ENCODE measurements at regions not wholly inside any gene's neighbourhood (a gene's known extent, or its start where the extent isn't known, plus 50 kb on each side); places are given as distances from the start of the nearest gene placed in this dataset.
A peak's percentile ranks its signal among the peaks of the same experiment; 100 is the strongest.

DNA sequence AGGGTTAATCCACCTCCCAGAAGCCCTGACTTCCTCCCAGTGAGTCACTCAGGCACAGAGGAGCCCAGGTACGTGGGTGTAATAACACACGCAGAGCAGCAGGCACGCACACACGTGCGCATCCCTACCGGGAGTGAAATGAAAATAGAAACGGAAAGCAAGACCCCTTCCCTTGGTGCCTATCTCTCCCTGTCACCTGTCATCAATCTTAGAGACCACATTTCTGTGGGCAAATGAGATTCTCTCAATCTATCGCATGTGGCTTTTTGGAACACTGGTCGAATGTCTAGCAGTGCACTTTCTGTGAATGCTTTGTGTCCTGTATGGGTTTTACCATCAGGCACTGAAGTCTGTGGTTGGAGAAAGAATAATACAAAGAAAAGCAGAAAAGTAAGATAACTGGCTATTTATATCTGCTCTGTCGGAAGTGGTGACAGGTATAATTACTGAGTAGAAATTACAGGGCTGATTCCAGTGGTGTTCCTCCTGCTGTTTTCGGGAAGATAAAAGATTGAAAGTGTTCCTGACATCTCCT is 137.7 kb upstream of the GRIA1 start:
- Histone ChIP-seq H3K36me3 (ENCODE audit: control insufficient read depth in 1 of 2, insufficient read depth in 2 of 2, low read length in 2 of 2) (no peaks in the 10 kb centered on the region), H3K27me3 (ENCODE audit: insufficient read depth, low read length) (no peaks in the 10 kb centered on the region; the same call in 1 of the 2 replicates), H3K9me2 (ENCODE audit: insufficient read depth) (no peaks in the 10 kb centered on the region), H2AFZ (ENCODE audit: low read depth, low read length, poor library complexity, severe bottlenecking) (peak overlapping the region; percentile 17), H3K9ac (ENCODE audit: low read length) (no peak overlapping the region), H3K4me1 (ENCODE audit: control insufficient read depth in 1 of 2, insufficient read depth in 2 of 2, low read length in 2 of 2) (peaks cover 0 to 14% of the 10 kb centered on the region in 2 experiments; a peak in 2 of 4 replicates), H3K4me3 (replicated peaks in 1 of 2; ENCODE audit: low read depth in 1 of 2, low read length in 2 of 2) (peak overlapping the region in 1 of 2 experiments; percentile 31; a peak in 2 of 4 replicates), H4K20me1 (ENCODE audit: insufficient read depth) (no peaks in the 10 kb centered on the region), H3K4me2 (ENCODE audit: low read length) (peak overlapping the region; percentile 77), H3K9me3 (ENCODE audit: control insufficient read depth in 1 of 2, insufficient read depth in 1 of 2, low read depth in 1 of 2, low read length in 2 of 2) (no peaks in the 10 kb centered on the region), H3K27ac (ENCODE audit: low read depth, low read length) (no peak overlapping the region), H3K79me2 (ENCODE audit: insufficient read depth, low read length) (no peaks in the 10 kb centered on the region)
- DNase-seq (ENCODE audit: low read depth, low spot score), result no peak
- no TSS peak for BruUV-seq (replicated peaks)
- ATAC-seq, result peak; percentile 72
- intact Hi-C loops (cut with micrococcal nuclease), result no loop called here
- ChIA-PET POLR2A (no interaction called here), RAD21 (ENCODE audit: low non-redundant PET in 1 of 2, low total read pairs in 2 of 2, uncharacterized antibody in 2 of 2, unreplicated experiment in 2 of 2) (no interaction called here), CTCF (no interaction called here)
- TF ChIP-seq, protein P1, sequence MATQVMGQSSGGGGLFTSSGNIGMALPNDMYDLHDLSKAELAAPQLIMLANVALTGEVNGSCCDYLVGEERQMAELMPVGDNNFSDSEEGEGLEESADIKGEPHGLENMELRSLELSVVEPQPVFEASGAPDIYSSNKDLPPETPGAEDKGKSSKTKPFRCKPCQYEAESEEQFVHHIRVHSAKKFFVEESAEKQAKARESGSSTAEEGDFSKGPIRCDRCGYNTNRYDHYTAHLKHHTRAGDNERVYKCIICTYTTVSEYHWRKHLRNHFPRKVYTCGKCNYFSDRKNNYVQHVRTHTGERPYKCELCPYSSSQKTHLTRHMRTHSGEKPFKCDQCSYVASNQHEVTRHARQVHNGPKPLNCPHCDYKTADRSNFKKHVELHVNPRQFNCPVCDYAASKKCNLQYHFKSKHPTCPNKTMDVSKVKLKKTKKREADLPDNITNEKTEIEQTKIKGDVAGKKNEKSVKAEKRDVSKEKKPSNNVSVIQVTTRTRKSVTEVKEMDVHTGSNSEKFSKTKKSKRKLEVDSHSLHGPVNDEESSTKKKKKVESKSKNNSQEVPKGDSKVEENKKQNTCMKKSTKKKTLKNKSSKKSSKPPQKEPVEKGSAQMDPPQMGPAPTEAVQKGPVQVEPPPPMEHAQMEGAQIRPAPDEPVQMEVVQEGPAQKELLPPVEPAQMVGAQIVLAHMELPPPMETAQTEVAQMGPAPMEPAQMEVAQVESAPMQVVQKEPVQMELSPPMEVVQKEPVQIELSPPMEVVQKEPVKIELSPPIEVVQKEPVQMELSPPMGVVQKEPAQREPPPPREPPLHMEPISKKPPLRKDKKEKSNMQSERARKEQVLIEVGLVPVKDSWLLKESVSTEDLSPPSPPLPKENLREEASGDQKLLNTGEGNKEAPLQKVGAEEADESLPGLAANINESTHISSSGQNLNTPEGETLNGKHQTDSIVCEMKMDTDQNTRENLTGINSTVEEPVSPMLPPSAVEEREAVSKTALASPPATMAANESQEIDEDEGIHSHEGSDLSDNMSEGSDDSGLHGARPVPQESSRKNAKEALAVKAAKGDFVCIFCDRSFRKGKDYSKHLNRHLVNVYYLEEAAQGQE (IDR thresholded peaks at IDR 0.05; ENCODE audit: low read depth), result no peak
- TF ChIP-seq ELF1 (IDR thresholded peaks at IDR 0.05; ENCODE audit: borderline replicate concordance, low read depth) (no peak), EZH2phosphoT487 (IDR thresholded peaks at IDR 0.05; ENCODE audit: borderline replicate concordance) (no peak), CBX3 (IDR thresholded peaks at IDR 0.05; ENCODE audit: low read depth) (no peak), CEBPB (IDR thresholded peaks at IDR 0.05; ENCODE audit: low read depth) (no peak), FOSL1 (IDR thresholded peaks at IDR 0.05; ENCODE audit: low read depth) (peak; percentile 39; the same call in 1 of the 2 replicates), YY1 (IDR thresholded peaks at IDR 0.05; ENCODE audit: extremely low read depth, insufficient replicate concordance, low read depth, low read length) (no peak), JUND (IDR thresholded peaks at IDR 0.05) (no peak), SP1 (IDR thresholded peaks at IDR 0.05; ENCODE audit: low read depth) (0 out of 2 replicates have a peak, but pooled peaks have one; percentile 32), ZFX (IDR thresholded peaks at IDR 0.05) (no peak), SIN3A (IDR thresholded peaks at IDR 0.05; ENCODE audit: low read depth) (no peak), EZH2 (IDR thresholded peaks at IDR 0.05) (no peak), POLR2AphosphoS5 (IDR thresholded peaks at IDR 0.05; ENCODE audit: low read depth, low read length) (no peak), EGR1 (IDR thresholded peaks at IDR 0.05; ENCODE audit: low read depth) (peak; percentile 77), POLR2A (IDR thresholded peaks at IDR 0.05; ENCODE audit: borderline replicate concordance, extremely low read depth, insufficient read depth, insufficient read length) (no peak), ZNF274 (IDR thresholded peaks at IDR 0.05; ENCODE audit: low read depth, low read length) (no peak)
- TF ChIP-seq, protein P2, sequence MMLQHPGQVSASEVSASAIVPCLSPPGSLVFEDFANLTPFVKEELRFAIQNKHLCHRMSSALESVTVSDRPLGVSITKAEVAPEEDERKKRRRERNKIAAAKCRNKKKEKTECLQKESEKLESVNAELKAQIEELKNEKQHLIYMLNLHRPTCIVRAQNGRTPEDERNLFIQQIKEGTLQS (IDR thresholded peaks at IDR 0.05), result no peak
